ENCODE measurements at regions not wholly inside any gene's neighbourhood (a gene's known extent, or its start where the extent isn't known, plus 50 kb on each side); places are given as distances from the start of the nearest gene placed in this dataset.

- TF ChIP-seq CTCF (IDR thresholded peaks at IDR 0.05; ENCODE audit: insufficient read depth, low read length, poor library complexity, severe bottlenecking) (no peak), EZH2phosphoT487 (conservative IDR thresholded peaks at IDR 0.05; ENCODE audit: low read length) (no peak)
Observed at GRCh38 chr2:34388446-34388845, 789.3 kb upstream of the FAM98A start.

Data from SU-DHL-6 (cell line).